ENCODE measurements at regions not wholly inside any gene's neighbourhood (a gene's known extent, or its start where the extent isn't known, plus 50 kb on each side); places are given as distances from the start of the nearest gene placed in this dataset.

DNA sequence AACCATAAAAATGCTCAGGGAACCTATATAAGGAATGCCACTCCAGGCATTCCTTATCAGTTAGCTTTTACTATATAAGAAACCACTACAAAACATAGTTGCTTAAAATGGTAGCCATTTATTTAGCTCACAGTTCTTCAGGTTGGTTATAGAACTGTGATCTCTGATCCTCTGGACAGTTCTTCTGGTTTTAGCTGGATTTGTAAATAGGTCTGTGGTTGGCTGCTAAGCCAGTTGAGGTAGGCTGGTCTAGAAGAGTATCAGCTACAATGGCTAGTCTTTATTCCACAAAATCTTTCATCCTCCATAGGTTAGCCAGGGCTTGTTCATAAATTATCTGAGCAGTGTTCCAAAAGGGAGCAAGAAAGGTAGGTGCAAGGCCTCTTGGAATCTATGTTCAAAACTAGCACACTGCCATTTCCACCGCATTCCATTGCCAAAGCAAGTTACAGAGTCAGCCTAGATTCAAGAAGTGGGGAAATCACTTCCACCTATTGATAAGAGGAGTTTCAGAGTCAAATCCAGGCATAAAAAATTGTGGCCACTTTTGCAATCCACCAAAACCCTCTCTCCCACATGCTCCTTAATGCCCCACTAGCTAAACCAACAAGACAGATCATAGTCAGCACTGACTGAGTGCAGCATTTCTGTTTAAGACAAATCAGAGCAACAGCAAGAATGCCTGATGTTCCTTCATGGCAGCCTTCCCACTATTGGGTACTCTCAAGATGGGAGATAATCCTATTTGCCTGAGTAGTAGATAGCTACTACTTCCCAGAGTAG, 146.4 kb downstream of the IRS1 start:
- DNase-seq = no peak

DNA sequence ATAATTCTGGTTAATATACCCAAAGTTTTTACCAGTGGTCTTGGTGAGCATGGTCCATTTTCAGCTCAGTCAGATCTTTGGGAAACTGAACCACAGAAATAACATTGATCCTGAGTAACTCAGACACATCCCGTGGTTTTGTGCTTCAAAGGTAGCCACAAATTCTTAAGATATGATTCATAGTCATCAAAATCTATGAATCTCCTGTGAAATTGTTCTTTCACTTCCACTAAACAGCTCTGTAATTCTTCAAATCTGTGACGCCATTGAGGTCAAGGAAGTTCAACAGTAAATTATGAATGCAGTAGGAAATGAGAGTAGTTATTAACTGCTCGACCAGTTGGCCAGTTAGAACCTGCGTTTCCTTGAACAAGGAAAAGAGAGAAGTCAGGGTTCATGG, 147.3 kb downstream of the IRS1 start:
- DNase-seq = no peak

DNA sequence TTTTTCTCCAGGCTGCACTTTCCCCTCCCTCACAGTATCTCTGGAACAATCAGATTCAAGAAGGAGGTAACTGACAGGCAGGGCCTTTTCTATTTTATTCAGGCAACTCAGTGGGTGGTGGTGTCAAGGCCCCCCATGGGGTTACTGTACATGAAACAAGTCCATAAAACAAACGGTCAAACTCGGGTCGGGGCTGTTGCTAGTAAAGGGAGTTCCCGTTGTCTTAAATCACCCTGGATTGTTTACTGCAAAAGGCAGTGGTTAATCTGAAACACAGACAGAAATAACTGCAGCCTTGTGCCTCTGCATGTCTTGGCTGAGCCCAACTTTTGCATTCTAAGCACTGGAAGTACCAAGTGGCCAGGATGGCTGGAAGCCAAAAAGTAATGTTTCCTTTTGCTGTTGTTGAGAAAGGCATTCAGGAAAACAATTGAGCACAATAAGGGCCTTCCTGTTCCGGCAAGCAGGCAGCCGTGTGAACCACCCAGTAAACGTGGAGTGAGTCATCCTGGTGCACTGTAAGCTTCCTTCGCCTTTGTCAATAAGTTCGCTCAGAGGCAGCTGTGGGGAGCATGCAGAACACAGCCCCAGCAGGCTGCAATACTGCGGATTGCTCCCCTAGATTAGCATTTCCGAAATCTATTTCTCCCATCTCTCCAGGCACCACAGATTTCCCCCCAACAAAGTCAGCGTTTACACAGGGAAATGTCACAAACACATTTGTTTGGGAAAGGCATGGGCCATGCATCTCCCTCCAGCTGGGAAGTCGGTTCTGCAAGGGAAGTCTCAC, 149.6 kb downstream of the IRS1 start:
- DNase-seq = peak in 8 of 14 donors; percentile 4 to 75 (median 14)

DNA sequence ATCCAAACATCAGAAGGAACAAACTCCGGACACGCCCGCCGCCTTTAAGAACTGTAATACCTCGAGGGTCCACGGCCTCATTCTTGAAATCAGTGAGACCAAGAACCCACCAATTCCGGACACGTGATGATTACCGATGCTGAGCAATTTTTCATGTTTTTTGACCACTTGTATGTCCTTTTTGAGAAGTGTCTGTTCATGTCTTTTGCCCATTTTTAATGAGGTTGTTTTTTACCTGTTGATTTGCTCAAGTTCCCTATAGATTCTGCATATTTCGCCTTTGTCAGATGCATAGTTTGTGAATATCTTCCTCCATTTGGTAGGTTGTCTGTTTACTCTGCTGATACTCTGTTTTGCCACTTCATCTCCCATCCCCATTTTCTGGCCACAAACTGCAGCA, 150.4 kb downstream of the IRS1 start:
- DNase-seq = no peak

DNA sequence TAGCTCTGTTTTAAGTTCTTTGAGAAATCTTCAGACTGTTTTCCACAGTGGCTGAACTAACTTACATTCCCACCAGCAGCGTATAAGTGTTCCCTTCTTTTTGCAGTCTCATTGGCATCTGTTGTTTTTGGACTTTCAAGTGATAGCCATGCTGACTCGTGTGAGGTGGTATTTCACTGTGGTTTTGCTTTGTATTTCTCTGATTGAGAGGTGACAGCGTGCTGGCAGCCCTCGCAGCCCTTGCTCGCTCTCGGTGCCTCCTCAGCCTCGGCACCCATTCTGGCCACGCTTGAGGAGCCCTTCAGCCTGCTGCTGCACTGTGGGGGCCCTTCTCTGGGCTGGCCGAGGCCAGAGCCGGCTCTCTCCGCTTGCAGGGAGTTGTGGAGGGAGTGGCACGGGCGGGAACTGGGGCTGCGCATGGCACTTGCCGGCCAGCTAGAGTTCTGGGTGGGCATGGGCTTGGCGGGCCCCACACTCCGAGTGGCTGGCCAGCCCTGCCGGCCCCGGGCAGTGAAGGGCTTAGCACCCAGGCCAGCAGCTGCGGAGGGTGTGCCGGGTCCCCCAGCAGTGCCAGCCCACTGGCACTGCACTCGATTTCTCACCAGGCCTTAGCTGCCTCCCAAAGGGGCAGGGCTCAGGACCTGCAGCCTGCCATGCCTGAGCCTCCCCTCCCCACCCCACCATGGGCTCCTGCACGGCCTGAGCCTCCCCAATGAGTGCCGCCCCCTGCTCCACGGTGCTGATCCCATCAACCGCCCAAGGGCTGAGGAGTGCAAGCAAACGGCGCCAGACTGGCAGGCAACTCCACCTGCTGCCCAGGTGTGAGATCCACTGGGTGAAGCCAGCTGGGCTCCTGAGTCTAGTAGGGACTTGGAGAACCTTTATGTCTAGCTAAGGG, 151.8 kb downstream of the IRS1 start:
- no peak for DNase-seq

DNA sequence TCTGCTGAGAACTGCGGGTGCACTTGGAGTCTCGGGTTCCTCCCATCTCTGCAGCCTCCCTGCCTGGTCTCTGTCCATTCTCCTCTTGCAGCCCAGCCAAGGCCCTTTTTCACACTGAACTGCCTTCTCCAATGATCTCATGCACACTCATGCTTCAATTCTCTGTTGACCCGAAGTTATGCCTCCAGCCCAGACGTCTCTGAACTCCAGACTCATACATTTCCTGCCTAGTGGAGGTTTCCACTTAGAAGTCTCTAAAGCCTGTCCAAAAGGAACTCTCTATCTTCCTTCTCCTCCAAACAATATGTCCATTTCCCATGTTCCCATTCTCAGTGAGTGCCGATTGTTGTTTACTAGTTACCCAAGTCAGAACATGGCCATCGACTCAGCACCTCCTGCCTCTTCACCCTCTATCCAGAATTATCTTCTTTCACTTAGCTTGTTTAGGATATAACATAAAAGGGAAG, 155.2 kb downstream of the IRS1 start:
- DNase-seq = no peak

DNA sequence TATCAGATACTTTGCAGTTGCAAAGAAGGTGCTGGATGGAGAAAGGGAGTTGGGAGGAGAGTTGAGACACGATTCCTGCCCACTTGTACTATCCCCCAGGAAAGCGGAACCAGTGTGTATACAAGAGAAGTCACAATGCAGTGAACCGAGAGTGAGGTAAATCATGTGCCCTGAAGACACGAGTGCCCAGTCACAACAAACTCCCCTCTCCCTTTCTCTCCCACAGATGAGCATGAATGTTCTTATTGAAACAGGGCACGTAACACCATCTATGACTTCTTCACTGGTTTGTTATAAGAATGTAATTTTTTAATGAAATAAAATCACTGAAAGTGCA, 155.7 kb downstream of the IRS1 start:
- no peak for DNase-seq

DNA sequence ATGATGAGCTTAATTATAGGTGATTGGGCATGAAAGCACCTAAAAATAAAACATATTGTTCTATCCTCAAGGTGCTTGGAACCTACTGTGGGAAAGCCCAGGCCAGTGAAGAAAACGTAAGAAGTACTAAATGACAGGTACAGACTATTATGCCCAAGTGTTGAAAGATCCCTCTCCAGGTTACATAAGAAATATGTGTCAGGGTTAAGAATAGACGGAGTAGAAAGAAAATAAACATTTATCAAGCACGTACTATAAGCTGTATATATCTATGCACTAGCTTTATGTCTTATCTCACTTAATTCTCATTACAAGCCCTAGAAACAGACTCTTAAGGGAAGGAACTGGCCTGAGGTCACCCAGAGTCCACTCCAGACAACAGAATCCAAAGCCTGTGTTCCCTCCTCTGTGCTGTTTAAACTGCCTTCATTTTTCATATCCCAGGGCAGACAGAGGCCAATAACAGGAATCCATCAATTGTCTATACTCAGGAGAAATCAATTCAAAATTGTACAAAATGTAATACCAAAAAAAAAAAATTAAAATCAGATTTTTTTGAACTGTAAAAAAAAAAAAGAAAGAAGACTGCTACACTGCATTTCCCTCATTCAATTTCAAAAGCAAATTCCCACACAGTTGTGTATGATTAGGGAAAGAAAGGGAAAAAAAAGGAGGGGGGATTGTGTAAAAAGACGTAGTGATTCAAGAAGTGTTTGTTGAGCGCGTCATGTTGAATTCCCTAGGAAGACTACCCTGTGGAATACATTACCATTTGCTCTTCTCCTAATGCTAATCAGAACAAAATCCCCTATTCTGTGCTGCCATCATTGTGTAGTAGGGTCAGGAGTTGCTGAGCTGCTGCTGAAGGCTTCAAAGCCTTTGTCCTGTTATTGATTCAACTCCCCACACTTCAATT, 156.3 kb downstream of the IRS1 start:
- DNase-seq = no peak

DNA sequence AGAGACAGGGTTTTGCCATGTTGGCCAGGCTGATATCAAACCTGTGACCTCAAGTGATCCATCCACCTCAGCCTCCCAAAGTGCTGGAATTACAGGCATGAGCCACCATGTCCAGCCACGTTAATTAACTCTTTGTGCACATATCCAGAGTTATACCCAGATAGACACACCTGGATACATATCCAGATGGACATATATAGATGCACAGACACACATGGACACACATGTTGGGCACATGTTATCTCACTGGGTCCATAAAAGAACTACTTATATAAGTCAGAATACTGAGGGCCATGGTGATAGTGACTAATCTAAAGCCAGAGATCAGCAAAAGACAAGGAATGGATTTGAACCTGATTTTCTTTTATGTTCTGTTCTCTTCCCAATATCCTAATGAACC, 158.6 kb downstream of the IRS1 start:
- DNase-seq = no peak

DNA sequence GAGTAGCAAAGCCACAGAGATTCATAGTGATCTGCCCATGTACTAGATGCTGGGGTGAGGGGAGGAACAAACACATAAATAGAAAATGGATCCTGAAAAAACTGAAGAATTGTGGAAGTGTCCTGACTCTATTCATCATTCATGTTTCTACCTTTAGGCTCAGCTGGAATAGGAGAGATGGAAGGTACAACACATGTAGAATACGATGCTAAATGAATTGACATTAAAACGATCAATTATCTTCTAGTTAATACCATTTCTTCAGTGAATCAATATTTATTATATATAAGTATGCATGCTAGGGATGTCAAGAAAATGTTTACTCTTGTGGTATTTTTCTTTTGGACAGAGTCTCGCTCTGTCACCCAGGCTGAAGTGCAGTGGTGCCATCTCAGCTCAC, 159.1 kb downstream of the IRS1 start:
- no peak for DNase-seq

DNA sequence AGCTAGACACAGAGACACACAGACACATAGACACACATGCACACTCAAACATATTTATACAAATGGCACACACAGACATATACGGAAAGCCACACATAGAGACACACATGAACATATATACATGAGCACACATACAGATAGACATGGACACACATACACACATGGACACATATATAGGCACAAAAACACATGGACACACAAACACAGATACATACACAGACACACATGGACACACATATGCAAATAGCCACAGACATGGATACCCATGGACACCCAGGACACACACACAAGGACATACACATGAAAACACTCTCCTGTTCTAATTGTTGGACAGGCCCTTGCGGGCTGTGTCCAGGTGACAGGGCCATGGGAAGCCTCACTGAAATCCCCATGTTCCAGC, 160.1 kb downstream of the IRS1 start:
- no peak for DNase-seq

DNA sequence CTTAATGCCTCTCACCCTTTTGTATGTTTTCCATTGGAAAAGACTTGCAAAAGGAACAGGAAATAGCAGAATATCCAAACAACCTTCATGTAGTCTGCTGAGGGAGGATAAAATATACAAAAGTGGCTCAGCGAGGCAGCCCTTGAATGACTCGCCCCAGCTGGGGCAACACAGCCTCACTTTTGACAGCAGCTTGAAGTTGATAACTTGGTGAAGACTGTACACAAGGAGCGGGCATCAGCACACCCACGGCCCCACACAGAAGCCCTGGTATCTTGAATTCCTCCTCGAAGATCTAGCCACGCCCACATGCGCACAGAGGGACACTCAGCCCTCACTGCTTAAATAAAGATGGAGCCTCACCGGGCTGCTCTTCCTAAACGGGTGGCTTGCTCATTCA, 161.0 kb downstream of the IRS1 start:
- DNase-seq = no peak

DNA sequence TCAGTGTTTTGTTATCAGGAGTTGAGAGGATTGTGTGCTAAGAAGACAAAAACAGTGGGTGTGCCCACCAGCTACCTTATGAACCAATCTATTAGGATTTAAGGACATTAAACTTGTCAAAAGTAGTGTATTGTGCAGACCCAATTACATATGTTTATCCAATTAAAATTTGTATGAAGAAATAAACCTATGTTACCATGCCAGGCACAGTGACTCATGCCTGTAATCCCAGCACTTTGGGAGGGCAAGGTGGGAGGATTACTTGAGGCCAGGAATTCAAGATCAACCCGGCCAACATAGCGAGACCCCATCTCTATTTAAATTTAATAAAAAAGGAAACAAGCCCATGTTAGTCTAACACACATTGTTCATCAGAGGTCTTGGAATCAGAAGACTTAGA, 162.2 kb downstream of the IRS1 start:
- DNase-seq = no peak

DNA sequence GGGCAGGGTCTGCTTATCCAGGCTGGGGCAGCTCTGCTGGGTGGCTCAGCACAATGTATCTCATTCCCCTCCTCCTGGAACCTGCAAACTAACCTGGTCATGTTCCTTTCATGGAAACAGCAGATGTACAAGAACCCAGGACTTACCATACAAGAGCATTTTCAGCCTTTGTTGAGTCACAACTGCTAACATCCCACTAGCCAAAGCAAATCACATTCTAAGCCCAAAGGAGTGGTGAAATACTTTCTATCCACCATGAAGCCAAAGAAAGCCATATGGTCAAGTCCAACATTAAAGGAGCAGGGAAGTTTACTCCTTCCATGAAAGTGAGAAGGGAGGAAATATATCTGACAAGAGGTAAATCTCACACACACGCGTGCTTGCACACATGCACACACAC, 163.0 kb downstream of the IRS1 start:
- DNase-seq = no peak

DNA sequence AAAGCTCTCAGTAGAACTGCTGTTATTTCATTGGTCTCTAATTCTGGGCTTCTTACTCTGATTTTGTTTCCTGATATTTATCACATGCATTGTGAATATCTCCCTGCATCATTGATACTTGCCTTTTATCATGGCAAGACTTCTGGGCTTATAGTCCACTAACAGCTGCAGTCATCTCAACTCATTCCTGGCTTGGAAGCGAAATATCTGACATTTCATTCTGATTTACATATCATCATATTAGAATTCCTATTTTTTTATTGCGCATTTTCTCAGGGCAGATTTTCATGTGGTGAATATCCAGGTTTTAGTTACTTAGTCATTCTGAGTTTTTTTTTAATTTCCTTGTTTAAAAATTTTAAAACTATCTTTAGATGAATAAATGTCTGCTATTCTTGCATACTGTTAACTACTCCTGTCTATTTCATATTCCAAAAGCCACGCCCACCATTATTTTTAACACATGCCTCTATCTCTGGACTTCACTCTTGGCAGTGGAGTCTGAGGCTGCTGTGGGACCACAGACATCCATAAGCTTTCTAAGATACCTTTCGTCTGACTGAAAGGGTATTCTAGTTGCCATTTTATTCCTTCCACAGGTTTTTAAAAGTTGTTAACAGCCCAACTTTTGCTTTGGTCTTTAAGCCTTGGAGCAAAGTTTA, 164.5 kb downstream of the IRS1 start:
- no peak for DNase-seq

DNA sequence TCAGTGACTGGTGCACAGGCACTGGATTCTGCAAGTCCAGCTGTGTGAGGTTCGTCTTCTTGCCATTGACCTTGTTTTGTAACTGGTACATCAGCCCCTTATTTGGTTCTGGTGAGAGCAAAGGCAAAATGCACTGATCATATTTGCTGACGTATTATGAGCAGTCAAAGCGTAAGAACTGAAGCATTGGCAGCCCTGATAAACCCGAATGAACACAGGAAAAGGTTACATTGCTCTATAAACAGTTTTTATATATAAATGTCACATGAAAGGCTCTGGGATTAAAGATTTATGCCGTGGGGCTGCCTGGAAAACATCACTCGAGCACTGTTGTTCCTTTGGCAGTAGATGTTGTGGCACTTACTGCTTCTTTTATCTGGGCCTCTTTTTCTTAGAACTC, 167.9 kb downstream of the IRS1 start:
- no peak for DNase-seq

DNA sequence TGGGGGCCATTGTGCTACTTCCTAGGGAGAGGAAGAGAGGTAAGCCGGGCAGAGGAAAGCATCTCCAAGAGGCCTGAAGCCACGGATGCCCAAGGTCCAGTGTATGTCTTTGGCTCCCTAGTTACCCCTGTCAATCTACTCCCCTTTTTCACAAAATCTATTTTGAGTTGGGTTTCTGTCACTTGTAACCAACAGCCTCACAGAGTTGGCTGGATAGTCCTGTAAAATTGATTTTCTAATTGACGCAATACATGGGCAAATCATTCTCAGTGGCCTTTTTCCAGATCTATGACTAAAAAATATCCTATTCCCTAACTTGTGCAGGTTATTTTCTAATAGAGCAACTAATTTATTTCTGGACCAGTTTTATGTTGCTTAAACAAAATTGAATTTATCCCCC, 168.4 kb downstream of the IRS1 start:
- no peak for DNase-seq

DNA sequence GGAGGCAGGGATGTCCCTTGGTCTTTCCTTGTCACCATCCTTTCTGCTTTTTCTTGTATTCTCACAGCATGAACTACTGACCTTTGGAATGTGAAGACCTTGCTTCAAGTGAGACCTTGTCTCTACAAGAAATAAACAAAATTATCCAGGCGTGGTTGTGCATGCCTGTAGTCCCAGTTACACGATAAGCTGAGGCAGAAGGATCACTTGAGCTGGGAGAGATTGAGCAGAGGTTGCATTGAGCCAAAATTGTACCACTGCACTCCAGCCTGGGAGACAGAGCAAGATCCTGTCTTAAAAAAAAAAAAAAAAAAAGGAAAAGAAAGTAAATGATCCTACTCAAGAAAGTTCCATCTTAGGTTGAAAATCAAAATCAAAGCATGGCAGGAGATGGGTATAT, 173.7 kb downstream of the IRS1 start:
- no peak for DNase-seq

DNA sequence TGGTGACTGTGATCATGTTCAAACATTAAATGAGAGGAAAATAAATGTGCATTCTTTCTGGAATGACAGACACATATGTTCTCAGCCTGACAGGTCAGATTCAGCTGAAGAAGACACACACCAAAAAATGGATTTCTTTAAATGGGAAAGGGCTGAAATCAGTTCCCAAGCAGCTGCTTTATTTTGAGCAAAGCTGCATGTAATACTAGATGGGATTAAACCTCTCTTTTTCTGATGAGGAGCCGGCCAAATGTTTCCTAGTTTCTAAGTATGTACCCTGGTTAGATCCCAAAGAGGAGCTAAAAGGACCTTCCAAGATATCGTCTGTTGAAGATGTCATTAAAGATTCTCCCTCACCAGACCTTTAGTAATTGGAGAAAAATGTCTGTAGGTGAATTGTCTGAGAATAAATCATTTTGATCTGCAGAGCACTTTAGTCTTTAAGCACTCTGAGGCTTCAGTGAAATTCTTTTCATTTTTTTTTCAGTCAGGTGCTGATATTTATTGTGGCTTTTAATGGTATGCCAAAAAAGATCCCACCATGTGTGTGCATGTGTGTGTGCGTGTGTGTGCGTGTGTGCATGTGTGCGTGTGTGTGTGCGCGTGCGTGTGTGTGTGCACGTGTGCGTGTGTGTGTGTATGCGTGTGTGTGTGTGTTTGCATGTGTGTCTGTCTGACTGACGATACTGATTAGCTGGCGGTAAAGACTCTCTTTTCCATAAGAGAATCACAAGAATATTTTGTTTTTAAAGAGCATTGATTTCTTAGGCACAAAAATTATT, 175.8 kb downstream of the IRS1 start:
- no peak for DNase-seq

DNA sequence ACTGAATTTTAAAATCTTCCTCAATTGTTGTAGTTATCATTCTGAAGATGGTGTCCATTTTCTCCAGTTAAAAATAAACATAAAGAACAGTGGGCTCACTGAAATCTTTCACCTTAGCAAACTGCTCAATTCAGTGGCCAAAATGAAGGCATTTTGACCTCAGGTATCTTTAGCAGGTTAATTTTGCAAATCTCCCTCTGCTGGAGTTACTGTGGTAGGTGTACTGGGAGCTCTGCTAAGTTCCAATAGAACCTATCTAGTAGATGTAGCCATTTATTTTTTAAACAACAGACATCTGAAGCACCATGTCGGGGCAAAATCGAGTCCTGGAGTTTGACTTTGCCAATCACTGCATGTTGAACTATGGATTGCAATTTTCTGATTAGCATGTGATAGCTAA, 177.1 kb downstream of the IRS1 start:
- no peak for DNase-seq

DNA sequence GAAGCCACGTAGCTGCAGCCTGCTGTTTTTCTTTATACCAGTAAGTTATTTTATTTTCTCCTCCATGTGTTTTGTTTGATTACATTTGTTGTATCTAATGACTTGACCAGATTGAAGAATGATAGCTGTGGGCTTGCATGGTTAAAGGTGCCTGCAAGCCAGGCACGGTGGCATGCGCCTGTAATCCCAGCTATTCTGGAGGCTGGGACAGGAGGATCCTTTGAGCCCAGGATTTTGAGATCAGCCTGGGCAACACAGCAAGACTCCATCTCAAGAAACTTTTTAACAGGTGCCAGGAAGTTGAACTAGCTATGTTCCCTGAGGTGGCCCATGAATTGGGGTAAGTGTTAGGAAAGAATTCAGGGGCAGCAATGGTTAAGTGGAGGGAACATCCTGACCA, 179.4 kb downstream of the IRS1 start:
- no peak for DNase-seq

Data from C1 segment of cervical spinal cord (tissue), 14 donors.